Mammary epithelial cell (primary cell): ENCODE measurements at regions not wholly inside any gene's neighbourhood (a gene's known extent, or its start where the extent isn't known, plus 50 kb on each side); places are given as distances from the start of the nearest gene placed in this dataset.

Experiments
- EZH2 ChIP-seq: IDR thresholded peaks from 2 replicates; pipeline ENCODE4 v1.6.1; 2012; ENCODE audit warnings: low read length, inconsistent platforms, borderline replicate concordance
- TF ChIP-seq, protein P1 (sequence below), 2 donors: IDR thresholded peaks in 1 of 2; conservative IDR thresholded peaks in 1 of 2; 2 replicates each; pipeline ENCODE4 v1.5.1; 2011 to 2012; ENCODE audit warnings: inconsistent platforms in 2 of 2, low read length in 2 of 2, mild to moderate bottlenecking in 2 of 2, control low read depth in 1 of 2, low read depth in 1 of 2; ENCODE audit not compliant: insufficient read depth in 1 of 2; ENCODE audit errors: extremely low read depth in 1 of 2

DNA sequence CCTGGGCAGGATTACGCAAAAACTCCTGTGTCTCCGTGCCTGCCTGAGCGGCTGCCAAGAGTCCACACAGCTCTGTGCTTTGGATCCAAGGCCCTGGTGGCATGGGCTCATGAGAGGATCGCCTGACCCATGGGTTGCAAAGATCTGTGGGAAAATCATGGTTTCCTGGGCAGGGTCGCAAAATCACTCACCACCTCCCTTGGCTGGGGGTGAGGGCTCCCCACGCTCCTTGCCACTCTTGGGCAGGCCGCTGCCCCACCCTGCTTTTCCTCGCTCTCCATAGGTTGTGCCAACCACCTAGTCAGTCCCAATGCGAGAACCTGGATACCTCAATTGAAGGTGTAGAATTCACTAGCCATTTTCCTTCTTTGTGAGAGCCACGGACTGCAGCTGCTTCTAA is 66.5 kb upstream of the MAGEB18 start:
- TF ChIP-seq, protein P1, sequence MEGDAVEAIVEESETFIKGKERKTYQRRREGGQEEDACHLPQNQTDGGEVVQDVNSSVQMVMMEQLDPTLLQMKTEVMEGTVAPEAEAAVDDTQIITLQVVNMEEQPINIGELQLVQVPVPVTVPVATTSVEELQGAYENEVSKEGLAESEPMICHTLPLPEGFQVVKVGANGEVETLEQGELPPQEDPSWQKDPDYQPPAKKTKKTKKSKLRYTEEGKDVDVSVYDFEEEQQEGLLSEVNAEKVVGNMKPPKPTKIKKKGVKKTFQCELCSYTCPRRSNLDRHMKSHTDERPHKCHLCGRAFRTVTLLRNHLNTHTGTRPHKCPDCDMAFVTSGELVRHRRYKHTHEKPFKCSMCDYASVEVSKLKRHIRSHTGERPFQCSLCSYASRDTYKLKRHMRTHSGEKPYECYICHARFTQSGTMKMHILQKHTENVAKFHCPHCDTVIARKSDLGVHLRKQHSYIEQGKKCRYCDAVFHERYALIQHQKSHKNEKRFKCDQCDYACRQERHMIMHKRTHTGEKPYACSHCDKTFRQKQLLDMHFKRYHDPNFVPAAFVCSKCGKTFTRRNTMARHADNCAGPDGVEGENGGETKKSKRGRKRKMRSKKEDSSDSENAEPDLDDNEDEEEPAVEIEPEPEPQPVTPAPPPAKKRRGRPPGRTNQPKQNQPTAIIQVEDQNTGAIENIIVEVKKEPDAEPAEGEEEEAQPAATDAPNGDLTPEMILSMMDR (conservative IDR thresholded peaks at IDR 0.05 in 1 of 2, IDR thresholded peaks at IDR 0.05 in 1 of 2; ENCODE audit: extremely low read depth in 1 of 2, insufficient read depth in 1 of 2, low read depth in 1 of 2, low read length in 2 of 2), result no peak
- no peak for TF ChIP-seq EZH2
